ENCODE measurements at regions not wholly inside any gene's neighbourhood (a gene's known extent, or its start where the extent isn't known, plus 50 kb on each side); places are given as distances from the start of the nearest gene placed in this dataset.

DNA sequence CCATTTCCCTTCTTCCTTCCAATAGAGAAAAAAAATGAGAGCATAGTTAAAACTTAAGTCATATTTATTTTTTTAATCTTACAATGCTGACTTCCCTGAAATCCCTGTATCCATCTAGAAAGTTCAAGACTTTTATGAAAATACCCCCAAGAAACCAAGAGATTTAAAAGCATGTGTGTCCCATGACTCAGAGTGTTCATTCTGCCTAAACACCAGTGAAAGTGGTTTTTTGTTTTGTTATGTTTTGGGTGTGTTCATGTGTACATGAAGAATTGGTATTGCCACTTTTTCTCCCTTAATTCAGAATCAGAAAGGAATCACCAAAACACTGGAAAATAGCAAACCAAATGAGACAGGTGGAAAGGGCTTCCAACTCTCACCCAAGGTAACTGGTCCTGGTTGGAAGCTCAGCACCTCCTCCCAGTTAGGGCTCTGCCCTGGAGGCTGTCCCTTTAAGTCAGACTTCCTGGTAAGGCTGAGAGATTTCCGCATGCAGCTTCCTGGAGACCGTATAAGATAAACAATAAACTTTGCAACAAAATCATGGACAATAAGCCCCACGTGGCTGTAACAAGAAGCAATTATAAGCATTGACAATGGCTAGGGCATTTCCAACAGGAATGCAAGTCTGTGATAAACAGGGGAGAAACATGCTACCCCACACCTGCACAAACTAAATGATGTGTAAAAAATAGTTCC lies 121.9 kb upstream of the ARHGEF3 start (continued):
- TF ChIP-seq SP1 (IDR thresholded peaks at IDR 0.05; ENCODE audit: low read depth, low read length): no peak
